PC-3 (cell line): ENCODE measurements at regions not wholly inside any gene's neighbourhood (a gene's known extent, or its start where the extent isn't known, plus 50 kb on each side); places are given as distances from the start of the nearest gene placed in this dataset.

Experiments
- EZH2 ChIP-seq: fragments of 300-600 bp; sonication (generic); IDR thresholded peaks from one replicate; pipeline ENCODE4 v1.6.1; 2017; ENCODE audit warnings: antibody characterized with exemption, mild to moderate bottlenecking, low read length; ENCODE audit not compliant: unreplicated experiment
- EZH2phosphoT487 ChIP-seq: fragments of 300-600 bp; sonication (generic); IDR thresholded peaks from 2 replicates; pipeline ENCODE4 v1.6.1; 2018; ENCODE audit warnings: mild to moderate bottlenecking, antibody characterized with exemption, low read length, borderline replicate concordance
- TF ChIP-seq, protein P1 (sequence below): fragments of 300-600 bp; sonication (generic); conservative IDR thresholded peaks from 2 replicates; pipeline ENCODE4 v1.5.1; 2017; ENCODE audit warnings: antibody characterized with exemption, low read depth, mild to moderate bottlenecking, low read length

DNA sequence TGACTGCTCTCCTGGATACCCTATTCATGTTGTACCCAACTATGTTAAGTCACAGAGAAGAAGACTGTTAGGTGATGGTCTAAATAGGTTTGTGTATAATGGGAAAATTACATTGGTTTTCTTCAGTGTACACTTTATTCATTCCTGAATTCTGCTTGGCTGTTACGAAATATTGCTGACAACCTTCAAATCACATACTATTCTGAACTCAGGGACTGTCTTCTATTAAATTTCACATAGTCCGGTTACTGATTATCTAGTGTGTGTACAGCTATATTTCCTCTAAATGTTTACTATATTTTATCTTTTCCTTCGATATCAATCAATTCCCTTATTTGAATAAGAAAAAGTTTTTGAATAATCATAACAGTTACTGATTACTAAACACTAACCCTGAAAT, 1090.3 kb upstream of the CITED2 start:
- TF ChIP-seq, protein P1, sequence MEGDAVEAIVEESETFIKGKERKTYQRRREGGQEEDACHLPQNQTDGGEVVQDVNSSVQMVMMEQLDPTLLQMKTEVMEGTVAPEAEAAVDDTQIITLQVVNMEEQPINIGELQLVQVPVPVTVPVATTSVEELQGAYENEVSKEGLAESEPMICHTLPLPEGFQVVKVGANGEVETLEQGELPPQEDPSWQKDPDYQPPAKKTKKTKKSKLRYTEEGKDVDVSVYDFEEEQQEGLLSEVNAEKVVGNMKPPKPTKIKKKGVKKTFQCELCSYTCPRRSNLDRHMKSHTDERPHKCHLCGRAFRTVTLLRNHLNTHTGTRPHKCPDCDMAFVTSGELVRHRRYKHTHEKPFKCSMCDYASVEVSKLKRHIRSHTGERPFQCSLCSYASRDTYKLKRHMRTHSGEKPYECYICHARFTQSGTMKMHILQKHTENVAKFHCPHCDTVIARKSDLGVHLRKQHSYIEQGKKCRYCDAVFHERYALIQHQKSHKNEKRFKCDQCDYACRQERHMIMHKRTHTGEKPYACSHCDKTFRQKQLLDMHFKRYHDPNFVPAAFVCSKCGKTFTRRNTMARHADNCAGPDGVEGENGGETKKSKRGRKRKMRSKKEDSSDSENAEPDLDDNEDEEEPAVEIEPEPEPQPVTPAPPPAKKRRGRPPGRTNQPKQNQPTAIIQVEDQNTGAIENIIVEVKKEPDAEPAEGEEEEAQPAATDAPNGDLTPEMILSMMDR, result no peak
- no peak for TF ChIP-seq EZH2phosphoT487
- no peak for TF ChIP-seq EZH2
